WTC11 (cell line): ENCODE measurements at regions not wholly inside any gene's neighbourhood (a gene's known extent, or its start where the extent isn't known, plus 50 kb on each side); places are given as distances from the start of the nearest gene placed in this dataset.

Experiments
- ATAC-seq: fragments of 200-7000 bp; cut with Tn5 transposase; 2 replicates; pipeline ENCODE4 v1.10.0; 2021; ENCODE audit warnings: mild to moderate bottlenecking, moderate library complexity
- CTCF ChIA-PET: fragments of 300-600 bp; sonication (Branson Sonifier 250); formaldehyde crosslinking; loops from one replicate; lab custom pipeline; 2021; ENCODE audit warnings: antibody characterized with exemption; lab: Charles Lee
- POLR2A ChIA-PET: fragments of 350-600 bp; sonication (Branson Sonifier 250); formaldehyde crosslinking; loops from one replicate; lab custom pipeline; 2021; ENCODE audit warnings: antibody characterized with exemption; lab: Charles Lee
- DNase-seq: peaks from one replicate; pipeline ENCODE4 v3.0.0; 2021; ENCODE audit warnings: low spot score
- H3K27ac Mint-ChIP-seq: 2 replicates; pipeline ENCODE4 v1.8.0; 2021; ENCODE audit warnings: mixed read lengths
- H3K27me3 Mint-ChIP-seq: 2 replicates; pipeline ENCODE4 v1.8.0; 2021; ENCODE audit warnings: low read depth, mild to moderate bottlenecking, moderate library complexity, mixed read lengths
- H3K36me3 Mint-ChIP-seq: 2 replicates; pipeline ENCODE4 v1.8.0; 2021; ENCODE audit warnings: mixed read lengths
- H3K4me1 Mint-ChIP-seq: 2 replicates; pipeline ENCODE4 v1.8.0; 2022; ENCODE audit warnings: mixed read lengths
- H3K4me3 Mint-ChIP-seq: 2 replicates; pipeline ENCODE4 v1.8.0; 2021; ENCODE audit warnings: mild to moderate bottlenecking, moderate library complexity, mixed read lengths
- H3K9me3 Mint-ChIP-seq: 2 replicates; pipeline ENCODE4 v1.8.0; 2021; ENCODE audit warnings: mixed read lengths
- ELF4 ChIP-seq: sonication (generic); formaldehyde crosslinking; IDR thresholded peaks from 2 replicates; pipeline ENCODE4 v1.8.1; 2022; ENCODE audit warnings: low read depth, mild to moderate bottlenecking, moderate library complexity, missing genetic modification reagents
- FOXJ3 ChIP-seq: sonication (generic); formaldehyde crosslinking; IDR thresholded peaks from 2 replicates; pipeline ENCODE4 v1.9.0; 2021; ENCODE audit warnings: missing genetic modification reagents, mild to moderate bottlenecking, borderline replicate concordance
- GABPB1 ChIP-seq: sonication (generic); formaldehyde crosslinking; IDR thresholded peaks from 2 replicates; pipeline ENCODE4 v1.8.1; 2023; ENCODE audit warnings: mild to moderate bottlenecking, missing genetic modification reagents
- GTF2I ChIP-seq: fragments of 250-450 bp; sonication (Bioruptor Pico); conservative IDR thresholded peaks from 2 replicates; pipeline ENCODE4 v1.4.0; 2021; ENCODE audit warnings: mild to moderate bottlenecking
- IRF2 ChIP-seq: sonication (generic); formaldehyde crosslinking; IDR thresholded peaks from 2 replicates; pipeline ENCODE4 v1.8.0; 2022; ENCODE audit warnings: low read depth, missing genetic modification reagents, borderline replicate concordance
- KAT7 ChIP-seq: sonication (generic); formaldehyde crosslinking; IDR thresholded peaks from 2 replicates; pipeline ENCODE4 v1.8.1; 2023; ENCODE audit warnings: missing genetic modification reagents, mild to moderate bottlenecking, borderline replicate concordance
- NFYB ChIP-seq: sonication (generic); formaldehyde crosslinking; conservative IDR thresholded peaks from 2 replicates; pipeline ENCODE4 v1.8.0; 2022; ENCODE audit warnings: low read depth, missing genetic modification reagents
- NR1H2 ChIP-seq: sonication (generic); formaldehyde crosslinking; IDR thresholded peaks from 2 replicates; pipeline ENCODE4 v1.9.0; 2021; ENCODE audit warnings: mild to moderate bottlenecking, moderate library complexity, missing genetic modification reagents
- SP1 ChIP-seq: sonication (generic); formaldehyde crosslinking; conservative IDR thresholded peaks from 2 replicates; pipeline ENCODE4 v1.8.1; 2022; ENCODE audit warnings: missing genetic modification reagents
- ZNF317 ChIP-seq: sonication (generic); formaldehyde crosslinking; IDR thresholded peaks from 2 replicates; pipeline ENCODE4 v1.8.1; 2023; ENCODE audit warnings: low read depth, mild to moderate bottlenecking, moderate library complexity, missing genetic modification reagents, borderline replicate concordance
- ZNF671 ChIP-seq: fragments of 250-450 bp; sonication (Bioruptor Pico); IDR thresholded peaks from 2 replicates; pipeline ENCODE4 v1.8.0; 2021; ENCODE audit warnings: mild to moderate bottlenecking
- TF ChIP-seq, protein P1 (sequence below): fragments of 250-450 bp; sonication (Bioruptor Pico); IDR thresholded peaks from 2 replicates; pipeline ENCODE4 v1.9.0; 2021; ENCODE audit warnings: moderate library complexity, mild to moderate bottlenecking, inconsistent platforms, borderline replicate concordance
- TF ChIP-seq, protein P2 (sequence below): sonication (generic); formaldehyde crosslinking; IDR thresholded peaks from 2 replicates; pipeline ENCODE4 v1.8.1; 2023; ENCODE audit warnings: mild to moderate bottlenecking, missing genetic modification reagents, moderate library complexity
- TF ChIP-seq, protein P3 (sequence below): sonication (generic); formaldehyde crosslinking; IDR thresholded peaks from 2 replicates; pipeline ENCODE4 v1.8.1; 2023; ENCODE audit warnings: mild to moderate bottlenecking, moderate library complexity, missing genetic modification reagents
- TF ChIP-seq, protein P4 (sequence below): sonication (generic); formaldehyde crosslinking; IDR thresholded peaks from 2 replicates; pipeline ENCODE4 v1.8.0; 2023; ENCODE audit warnings: mild to moderate bottlenecking, missing genetic modification reagents
- TF ChIP-seq, protein P5 (sequence below): sonication (generic); formaldehyde crosslinking; IDR thresholded peaks from 2 replicates; pipeline ENCODE4 v1.8.0; 2022; ENCODE audit warnings: missing genetic modification reagents
- TF ChIP-seq, protein P6 (sequence below): sonication (generic); formaldehyde crosslinking; IDR thresholded peaks from 2 replicates; pipeline ENCODE4 v1.8.1; 2023; ENCODE audit warnings: mild to moderate bottlenecking, missing genetic modification reagents
- TF ChIP-seq, protein P7 (sequence below): fragments of 250-450 bp; sonication (Bioruptor Pico); IDR thresholded peaks from 2 replicates; pipeline ENCODE4 v2.1.2; 2022; ENCODE audit warnings: mild to moderate bottlenecking, moderate library complexity

DNA sequence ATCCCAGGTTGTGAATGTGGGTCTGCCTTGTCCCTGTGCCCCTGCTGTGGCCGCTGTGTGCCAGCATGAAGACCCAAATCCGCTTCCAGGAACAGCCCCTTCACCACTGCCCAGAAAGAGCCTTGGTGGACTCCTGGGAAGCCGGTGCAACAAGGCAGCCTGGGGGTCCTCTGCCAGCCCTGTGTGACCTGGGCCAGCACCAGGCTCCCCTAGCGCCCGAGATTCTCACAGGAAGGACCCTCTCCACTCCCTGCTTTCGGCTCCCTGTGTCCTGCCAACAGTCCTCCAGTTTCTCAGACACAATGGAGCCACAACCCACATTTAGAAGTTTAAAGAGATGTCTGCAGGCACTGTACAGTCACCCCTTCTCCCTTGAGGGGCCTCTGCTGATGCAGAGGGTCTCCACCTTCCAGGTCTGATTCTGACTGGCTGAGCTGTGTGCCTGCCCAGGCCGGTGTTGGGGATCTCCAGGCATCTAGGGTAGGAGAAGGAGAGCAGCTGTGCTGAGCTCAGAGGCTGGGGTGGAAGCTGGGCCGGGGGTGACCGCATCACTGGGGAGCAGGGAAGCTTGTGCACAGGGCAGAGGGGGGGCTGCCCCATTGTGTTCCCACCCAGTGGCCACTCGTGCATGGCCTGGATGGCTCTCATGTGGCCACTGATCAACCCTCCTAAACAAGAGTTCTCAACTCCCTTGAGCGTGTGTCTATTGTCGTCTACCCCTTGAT is 174.0 kb downstream of the IRX2 start (continued):
- TF ChIP-seq, protein P1, sequence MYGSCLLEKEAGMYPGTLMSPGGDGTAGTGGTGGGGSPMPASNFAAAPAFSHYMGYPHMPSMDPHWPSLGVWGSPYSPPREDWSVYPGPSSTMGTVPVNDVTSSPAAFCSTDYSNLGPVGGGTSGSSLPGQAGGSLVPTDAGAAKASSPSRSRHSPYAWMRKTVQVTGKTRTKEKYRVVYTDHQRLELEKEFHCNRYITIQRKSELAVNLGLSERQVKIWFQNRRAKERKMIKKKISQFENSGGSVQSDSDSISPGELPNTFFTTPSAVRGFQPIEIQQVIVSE (CRISPR knock-in tag): no peak
- TF ChIP-seq SP1 (no peak), IRF2 (CRISPR knock-in tag) (no peak), ELF4 (CRISPR knock-in tag) (no peak), KAT7 (CRISPR knock-in tag) (no peak), GABPB1 (no peak), ZNF671 (no peak)
- TF ChIP-seq, protein P2, sequence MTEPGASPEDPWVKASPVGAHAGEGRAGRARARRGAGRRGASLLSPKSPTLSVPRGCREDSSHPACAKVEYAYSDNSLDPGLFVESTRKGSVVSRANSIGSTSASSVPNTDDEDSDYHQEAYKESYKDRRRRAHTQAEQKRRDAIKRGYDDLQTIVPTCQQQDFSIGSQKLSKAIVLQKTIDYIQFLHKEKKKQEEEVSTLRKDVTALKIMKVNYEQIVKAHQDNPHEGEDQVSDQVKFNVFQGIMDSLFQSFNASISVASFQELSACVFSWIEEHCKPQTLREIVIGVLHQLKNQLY (CRISPR knock-in tag): no peak
- TF ChIP-seq, protein P3, sequence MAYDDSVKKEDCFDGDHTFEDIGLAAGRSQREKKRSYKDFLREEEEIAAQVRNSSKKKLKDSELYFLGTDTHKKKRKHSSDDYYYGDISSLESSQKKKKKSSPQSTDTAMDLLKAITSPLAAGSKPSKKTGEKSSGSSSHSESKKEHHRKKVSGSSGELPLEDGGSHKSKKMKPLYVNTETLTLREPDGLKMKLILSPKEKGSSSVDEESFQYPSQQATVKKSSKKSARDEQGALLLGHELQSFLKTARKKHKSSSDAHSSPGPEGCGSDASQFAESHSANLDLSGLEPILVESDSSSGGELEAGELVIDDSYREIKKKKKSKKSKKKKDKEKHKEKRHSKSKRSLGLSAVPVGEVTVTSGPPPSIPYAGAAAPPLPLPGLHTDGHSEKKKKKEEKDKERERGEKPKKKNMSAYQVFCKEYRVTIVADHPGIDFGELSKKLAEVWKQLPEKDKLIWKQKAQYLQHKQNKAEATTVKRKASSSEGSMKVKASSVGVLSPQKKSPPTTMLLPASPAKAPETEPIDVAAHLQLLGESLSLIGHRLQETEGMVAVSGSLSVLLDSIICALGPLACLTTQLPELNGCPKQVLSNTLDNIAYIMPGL (CRISPR knock-in tag): no peak

DNA sequence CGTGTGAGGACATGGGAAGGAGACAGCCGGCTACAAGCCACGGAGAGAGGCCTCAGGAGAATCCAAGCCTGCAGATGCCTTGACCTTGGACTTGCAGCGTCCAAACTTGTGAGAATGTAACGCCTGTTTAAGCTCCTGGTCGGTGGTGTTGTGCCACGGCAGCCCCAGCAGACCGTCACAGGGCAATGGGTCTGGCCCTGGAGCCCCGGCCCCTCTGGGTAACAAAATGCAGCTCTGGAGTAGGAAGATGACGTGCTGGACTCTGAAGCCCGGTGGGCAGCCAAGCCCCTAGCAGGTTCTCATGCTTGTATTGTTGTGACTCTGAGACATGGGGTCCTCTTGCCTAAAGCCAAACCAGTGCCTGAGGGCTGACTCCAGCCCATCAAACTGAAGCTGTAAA is 174.7 kb downstream of the IRX2 start:
- TF ChIP-seq NR1H2 (CRISPR knock-in tag): no peak
- TF ChIP-seq FOXJ3 (CRISPR knock-in tag): no peak
- TF ChIP-seq, protein P4, sequence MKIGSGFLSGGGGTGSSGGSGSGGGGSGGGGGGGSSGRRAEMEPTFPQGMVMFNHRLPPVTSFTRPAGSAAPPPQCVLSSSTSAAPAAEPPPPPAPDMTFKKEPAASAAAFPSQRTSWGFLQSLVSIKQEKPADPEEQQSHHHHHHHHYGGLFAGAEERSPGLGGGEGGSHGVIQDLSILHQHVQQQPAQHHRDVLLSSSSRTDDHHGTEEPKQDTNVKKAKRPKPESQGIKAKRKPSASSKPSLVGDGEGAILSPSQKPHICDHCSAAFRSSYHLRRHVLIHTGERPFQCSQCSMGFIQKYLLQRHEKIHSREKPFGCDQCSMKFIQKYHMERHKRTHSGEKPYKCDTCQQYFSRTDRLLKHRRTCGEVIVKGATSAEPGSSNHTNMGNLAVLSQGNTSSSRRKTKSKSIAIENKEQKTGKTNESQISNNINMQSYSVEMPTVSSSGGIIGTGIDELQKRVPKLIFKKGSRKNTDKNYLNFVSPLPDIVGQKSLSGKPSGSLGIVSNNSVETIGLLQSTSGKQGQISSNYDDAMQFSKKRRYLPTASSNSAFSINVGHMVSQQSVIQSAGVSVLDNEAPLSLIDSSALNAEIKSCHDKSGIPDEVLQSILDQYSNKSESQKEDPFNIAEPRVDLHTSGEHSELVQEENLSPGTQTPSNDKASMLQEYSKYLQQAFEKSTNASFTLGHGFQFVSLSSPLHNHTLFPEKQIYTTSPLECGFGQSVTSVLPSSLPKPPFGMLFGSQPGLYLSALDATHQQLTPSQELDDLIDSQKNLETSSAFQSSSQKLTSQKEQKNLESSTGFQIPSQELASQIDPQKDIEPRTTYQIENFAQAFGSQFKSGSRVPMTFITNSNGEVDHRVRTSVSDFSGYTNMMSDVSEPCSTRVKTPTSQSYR: no peak
- no peak for TF ChIP-seq ZNF317 (CRISPR knock-in tag)
- TF ChIP-seq, protein P5, sequence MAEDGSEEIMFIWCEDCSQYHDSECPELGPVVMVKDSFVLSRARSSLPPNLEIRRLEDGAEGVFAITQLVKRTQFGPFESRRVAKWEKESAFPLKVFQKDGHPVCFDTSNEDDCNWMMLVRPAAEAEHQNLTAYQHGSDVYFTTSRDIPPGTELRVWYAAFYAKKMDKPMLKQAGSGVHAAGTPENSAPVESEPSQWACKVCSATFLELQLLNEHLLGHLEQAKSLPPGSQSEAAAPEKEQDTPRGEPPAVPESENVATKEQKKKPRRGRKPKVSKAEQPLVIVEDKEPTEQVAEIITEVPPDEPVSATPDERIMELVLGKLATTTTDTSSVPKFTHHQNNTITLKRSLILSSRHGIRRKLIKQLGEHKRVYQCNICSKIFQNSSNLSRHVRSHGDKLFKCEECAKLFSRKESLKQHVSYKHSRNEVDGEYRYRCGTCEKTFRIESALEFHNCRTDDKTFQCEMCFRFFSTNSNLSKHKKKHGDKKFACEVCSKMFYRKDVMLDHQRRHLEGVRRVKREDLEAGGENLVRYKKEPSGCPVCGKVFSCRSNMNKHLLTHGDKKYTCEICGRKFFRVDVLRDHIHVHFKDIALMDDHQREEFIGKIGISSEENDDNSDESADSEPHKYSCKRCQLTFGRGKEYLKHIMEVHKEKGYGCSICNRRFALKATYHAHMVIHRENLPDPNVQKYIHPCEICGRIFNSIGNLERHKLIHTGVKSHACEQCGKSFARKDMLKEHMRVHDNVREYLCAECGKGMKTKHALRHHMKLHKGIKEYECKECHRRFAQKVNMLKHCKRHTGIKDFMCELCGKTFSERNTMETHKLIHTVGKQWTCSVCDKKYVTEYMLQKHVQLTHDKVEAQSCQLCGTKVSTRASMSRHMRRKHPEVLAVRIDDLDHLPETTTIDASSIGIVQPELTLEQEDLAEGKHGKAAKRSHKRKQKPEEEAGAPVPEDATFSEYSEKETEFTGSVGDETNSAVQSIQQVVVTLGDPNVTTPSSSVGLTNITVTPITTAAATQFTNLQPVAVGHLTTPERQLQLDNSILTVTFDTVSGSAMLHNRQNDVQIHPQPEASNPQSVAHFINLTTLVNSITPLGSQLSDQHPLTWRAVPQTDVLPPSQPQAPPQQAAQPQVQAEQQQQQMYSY (CRISPR knock-in tag): no peak
- TF ChIP-seq, protein P6, sequence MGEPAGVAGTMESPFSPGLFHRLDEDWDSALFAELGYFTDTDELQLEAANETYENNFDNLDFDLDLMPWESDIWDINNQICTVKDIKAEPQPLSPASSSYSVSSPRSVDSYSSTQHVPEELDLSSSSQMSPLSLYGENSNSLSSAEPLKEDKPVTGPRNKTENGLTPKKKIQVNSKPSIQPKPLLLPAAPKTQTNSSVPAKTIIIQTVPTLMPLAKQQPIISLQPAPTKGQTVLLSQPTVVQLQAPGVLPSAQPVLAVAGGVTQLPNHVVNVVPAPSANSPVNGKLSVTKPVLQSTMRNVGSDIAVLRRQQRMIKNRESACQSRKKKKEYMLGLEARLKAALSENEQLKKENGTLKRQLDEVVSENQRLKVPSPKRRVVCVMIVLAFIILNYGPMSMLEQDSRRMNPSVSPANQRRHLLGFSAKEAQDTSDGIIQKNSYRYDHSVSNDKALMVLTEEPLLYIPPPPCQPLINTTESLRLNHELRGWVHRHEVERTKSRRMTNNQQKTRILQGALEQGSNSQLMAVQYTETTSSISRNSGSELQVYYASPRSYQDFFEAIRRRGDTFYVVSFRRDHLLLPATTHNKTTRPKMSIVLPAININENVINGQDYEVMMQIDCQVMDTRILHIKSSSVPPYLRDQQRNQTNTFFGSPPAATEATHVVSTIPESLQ (CRISPR knock-in tag): no peak
- no peak for TF ChIP-seq NFYB (CRISPR knock-in tag)
- TF ChIP-seq, protein P7, sequence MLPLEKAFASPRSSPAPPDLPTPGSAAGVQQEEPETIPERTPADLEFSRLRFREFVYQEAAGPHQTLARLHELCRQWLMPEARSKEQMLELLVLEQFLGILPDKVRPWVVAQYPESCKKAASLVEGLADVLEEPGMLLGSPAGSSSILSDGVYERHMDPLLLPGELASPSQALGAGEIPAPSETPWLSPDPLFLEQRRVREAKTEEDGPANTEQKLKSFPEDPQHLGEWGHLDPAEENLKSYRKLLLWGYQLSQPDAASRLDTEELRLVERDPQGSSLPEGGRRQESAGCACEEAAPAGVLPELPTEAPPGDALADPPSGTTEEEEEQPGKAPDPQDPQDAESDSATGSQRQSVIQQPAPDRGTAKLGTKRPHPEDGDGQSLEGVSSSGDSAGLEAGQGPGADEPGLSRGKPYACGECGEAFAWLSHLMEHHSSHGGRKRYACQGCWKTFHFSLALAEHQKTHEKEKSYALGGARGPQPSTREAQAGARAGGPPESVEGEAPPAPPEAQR (CRISPR knock-in tag): no peak
- TF ChIP-seq GTF2I (CRISPR knock-in tag): no peak
- TF ChIP-seq, protein P2 (CRISPR knock-in tag): no peak
- no peak for ATAC-seq
- CTCF ChIA-PET: no interaction called here
- POLR2A ChIA-PET: no interaction called here
- Mint-ChIP-seq H3K4me1 (peaks cover 17% of the 10 kb centered on the region), H3K27me3 (no peaks in the 10 kb centered on the region; the same call in none of the 2 replicates), H3K9me3 (no peaks in the 10 kb centered on the region), H3K36me3 (no peaks in the 10 kb centered on the region), H3K27ac (no peak overlapping the region), H3K4me3 (no peak overlapping the region)
- no peak for DNase-seq
